ENCODE measurements at regions not wholly inside any gene's neighbourhood (a gene's known extent, or its start where the extent isn't known, plus 50 kb on each side); places are given as distances from the start of the nearest gene placed in this dataset.
"Not testable (repeated sequence)": the region's sequence is repeated elsewhere in the genome, so short reads cannot be mapped to it uniquely, and the experiment has no call there.

DNA sequence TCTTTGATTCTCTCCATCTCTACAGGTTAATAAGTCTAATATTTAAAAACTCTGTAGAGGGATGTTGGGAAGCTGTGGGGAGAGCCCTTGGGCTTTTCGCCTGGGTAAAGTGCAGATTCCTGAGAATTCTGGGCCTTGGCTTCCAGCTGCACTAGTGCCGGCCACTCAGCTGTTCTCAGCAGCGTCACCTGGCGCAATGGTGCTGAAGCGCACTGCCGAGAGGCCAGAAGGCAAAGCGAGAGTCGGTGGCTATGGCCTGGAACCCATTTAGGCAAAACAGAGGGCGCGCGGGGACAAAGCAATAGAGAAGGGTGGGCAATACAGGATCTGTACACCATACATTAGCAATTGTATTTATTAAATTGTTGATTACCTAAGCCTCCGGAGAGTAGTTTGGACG lies 168.7 kb downstream of the FAM72C start:
- H3K36me3 ChIP-seq (ENCODE audit: control insufficient read depth in 3 of 3, insufficient read depth in 2 of 3, low read depth in 1 of 3, low read length in 3 of 3); DNase-seq; H3K27ac ChIP-seq (ENCODE audit: low read depth in 1 of 3, low read length in 2 of 3); H3K4me1 ChIP-seq (ENCODE audit: control insufficient read depth in 3 of 3, insufficient read depth in 2 of 3, low read depth in 1 of 3, low read length in 2 of 3); H3K27me3 ChIP-seq (ENCODE audit: control insufficient read depth in 3 of 3, insufficient read depth in 3 of 3, low read length in 3 of 3); H3K4me3 ChIP-seq (ENCODE audit: low read depth in 1 of 3, low read length in 3 of 3); H3K9me3 ChIP-seq (ENCODE audit: control insufficient read depth in 2 of 2, insufficient read depth in 1 of 2, low read depth in 1 of 2, low read length in 1 of 2); FAIRE-seq: not testable (repeated sequence)
- WGBS, 3 donors: no CpG with 5 or more reads among the region's 13 CpGs

DNA sequence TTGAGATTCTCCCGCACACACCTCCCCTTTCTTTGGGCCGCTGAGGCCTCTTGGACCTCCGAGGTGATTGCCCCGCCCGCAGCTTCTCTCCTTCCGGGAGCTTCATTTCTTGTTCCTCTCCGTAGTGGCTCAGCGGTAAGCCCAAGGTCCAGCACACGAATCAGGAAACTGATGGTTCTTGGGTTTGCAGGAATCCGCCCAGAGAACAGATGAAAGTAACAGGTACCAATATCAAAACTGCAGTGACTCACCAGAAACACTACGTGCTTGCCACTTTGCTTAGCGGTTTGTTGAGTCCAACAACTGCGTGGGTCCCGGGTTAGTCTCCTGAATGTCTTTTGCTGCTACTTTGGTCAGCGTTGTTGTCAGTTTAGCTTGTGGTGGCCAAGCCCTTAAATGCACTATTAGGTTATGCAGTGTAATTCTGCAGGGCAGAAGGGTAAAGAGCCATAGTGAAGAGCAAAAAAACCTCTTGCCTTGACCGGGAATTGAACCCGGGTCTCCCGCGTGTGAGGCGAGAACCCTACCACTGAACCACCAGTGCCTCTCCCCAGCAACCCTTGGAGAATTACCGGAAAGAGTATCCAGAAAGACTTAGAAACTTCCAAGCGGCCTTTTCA lies 172.1 kb downstream of the FAM72C start:
- not testable (repeated sequence) for H3K4me1 ChIP-seq (ENCODE audit: control insufficient read depth in 3 of 3, insufficient read depth in 2 of 3, low read depth in 1 of 3, low read length in 2 of 3)

DNA sequence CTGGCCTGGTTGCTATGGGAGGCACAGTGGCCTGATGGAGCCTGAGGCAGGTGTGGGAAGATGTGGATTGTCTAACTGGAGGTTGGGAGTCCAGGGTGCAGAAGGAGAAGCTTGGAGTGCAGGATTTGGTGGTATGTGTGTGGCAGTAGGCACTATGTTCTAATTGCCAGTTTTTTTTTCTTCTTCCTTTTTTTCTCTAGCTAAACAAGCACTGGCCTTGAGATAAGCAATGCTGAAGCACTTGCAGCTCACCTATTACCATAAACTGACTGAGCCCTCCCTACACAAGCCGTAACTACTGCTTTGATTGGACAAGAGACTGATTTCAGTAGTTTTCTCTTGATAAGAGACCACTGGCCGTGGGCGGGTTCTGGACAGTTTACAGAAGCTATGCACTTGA lies 175.4 kb downstream of the FAM72C start:
- WGBS, 3 donors: no CpG with 5 or more reads among the region's 3 CpGs
- DNase-seq; H3K36me3 ChIP-seq (ENCODE audit: control insufficient read depth in 3 of 3, insufficient read depth in 2 of 3, low read depth in 1 of 3, low read length in 3 of 3); H3K4me3 ChIP-seq (ENCODE audit: low read depth in 1 of 3, low read length in 3 of 3); FAIRE-seq; H3K27ac ChIP-seq (ENCODE audit: low read depth in 1 of 3, low read length in 2 of 3); H3K9me3 ChIP-seq (ENCODE audit: control insufficient read depth in 2 of 2, insufficient read depth in 1 of 2, low read depth in 1 of 2, low read length in 1 of 2); H3K4me1 ChIP-seq (ENCODE audit: control insufficient read depth in 3 of 3, insufficient read depth in 2 of 3, low read depth in 1 of 3, low read length in 2 of 3); H3K27me3 ChIP-seq (ENCODE audit: control insufficient read depth in 3 of 3, insufficient read depth in 3 of 3, low read length in 3 of 3): not testable (repeated sequence)

More for the DNA sequence above, 172.1 kb downstream of the FAM72C start:
- H3K27me3 ChIP-seq (ENCODE audit: control insufficient read depth in 3 of 3, insufficient read depth in 3 of 3, low read length in 3 of 3); DNase-seq; H3K9me3 ChIP-seq (ENCODE audit: control insufficient read depth in 2 of 2, insufficient read depth in 1 of 2, low read depth in 1 of 2, low read length in 1 of 2); H3K27ac ChIP-seq (ENCODE audit: low read depth in 1 of 3, low read length in 2 of 3); H3K36me3 ChIP-seq (ENCODE audit: control insufficient read depth in 3 of 3, insufficient read depth in 2 of 3, low read depth in 1 of 3, low read length in 3 of 3); FAIRE-seq; H3K4me3 ChIP-seq (ENCODE audit: low read depth in 1 of 3, low read length in 3 of 3): not testable (repeated sequence)
- WGBS, 3 donors: no CpG with 5 or more reads among the region's 22 CpGs

DNA sequence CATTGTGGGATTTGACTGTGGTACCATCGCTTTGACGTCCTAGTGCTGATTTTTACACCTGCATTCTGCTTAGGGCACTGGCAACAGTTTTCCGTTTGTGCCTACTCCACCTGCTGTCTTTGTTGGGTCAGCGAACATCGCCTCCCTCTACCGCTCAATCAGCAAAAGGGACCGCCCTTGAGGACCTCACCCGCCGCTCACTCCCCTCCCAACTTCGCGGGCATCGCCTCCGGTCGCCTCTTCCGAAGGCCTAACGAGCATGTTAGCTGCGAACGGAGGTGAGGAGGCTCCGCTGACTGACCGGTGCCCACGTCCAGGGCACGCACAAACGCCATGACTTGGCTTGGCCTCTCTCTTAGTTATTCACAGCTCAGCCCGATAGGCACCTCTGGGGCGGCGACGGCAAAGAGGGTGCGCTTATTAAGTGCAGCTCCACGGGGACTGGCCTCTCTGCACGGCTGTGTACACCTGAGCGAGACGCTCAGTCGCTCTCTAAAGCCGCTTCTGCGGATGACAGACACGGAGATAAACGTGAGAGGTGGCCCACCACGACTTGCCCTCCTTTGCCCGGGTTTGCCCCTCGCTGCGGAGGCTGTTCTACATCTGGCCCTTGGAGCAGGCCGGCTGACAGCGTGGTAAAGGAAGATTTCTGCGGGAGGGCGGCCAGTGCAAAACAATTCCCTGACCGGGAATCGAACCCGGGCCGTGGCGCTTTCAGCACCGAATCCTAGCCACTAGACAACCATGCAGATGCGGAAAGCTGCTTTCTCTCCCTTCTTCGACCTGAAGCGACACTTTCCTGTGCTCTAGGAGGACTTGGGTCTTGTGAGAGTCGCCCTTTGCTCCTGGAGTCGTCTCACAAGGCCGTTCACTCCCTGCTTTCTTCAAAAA lies 179.5 kb downstream of the FAM72C start:
- not testable (repeated sequence) for FAIRE-seq; H3K4me3 ChIP-seq (ENCODE audit: low read depth in 1 of 3, low read length in 3 of 3); DNase-seq; H3K36me3 ChIP-seq (ENCODE audit: control insufficient read depth in 3 of 3, insufficient read depth in 2 of 3, low read depth in 1 of 3, low read length in 3 of 3); H3K27ac ChIP-seq (ENCODE audit: low read depth in 1 of 3, low read length in 2 of 3); H3K9me3 ChIP-seq (ENCODE audit: control insufficient read depth in 2 of 2, insufficient read depth in 1 of 2, low read depth in 1 of 2, low read length in 1 of 2); H3K4me1 ChIP-seq (ENCODE audit: control insufficient read depth in 3 of 3, insufficient read depth in 2 of 3, low read depth in 1 of 3, low read length in 2 of 3); H3K27me3 ChIP-seq (ENCODE audit: control insufficient read depth in 3 of 3, insufficient read depth in 3 of 3, low read length in 3 of 3)
- no CpG with 5 or more reads among the region's 57 CpGs for WGBS, 3 donors

GRCh38 chr1:143786381-143786780 lies 185.4 kb downstream of the FAM72C start:
- H3K27me3 ChIP-seq (ENCODE audit: control insufficient read depth in 3 of 3, insufficient read depth in 3 of 3, low read length in 3 of 3); H3K4me3 ChIP-seq (ENCODE audit: low read depth in 1 of 3, low read length in 3 of 3); H3K9me3 ChIP-seq (ENCODE audit: control insufficient read depth in 2 of 2, insufficient read depth in 1 of 2, low read depth in 1 of 2, low read length in 1 of 2); FAIRE-seq; DNase-seq; H3K27ac ChIP-seq (ENCODE audit: low read depth in 1 of 3, low read length in 2 of 3); H3K36me3 ChIP-seq (ENCODE audit: control insufficient read depth in 3 of 3, insufficient read depth in 2 of 3, low read depth in 1 of 3, low read length in 3 of 3); H3K4me1 ChIP-seq (ENCODE audit: control insufficient read depth in 3 of 3, insufficient read depth in 2 of 3, low read depth in 1 of 3, low read length in 2 of 3): not testable (repeated sequence)
- WGBS, 3 donors: no CpG with 5 or more reads among the region's 3 CpGs

GRCh38 chr1:143785883-143786282 lies 185.9 kb downstream of the FAM72C start:
- H3K4me1 ChIP-seq (ENCODE audit: control insufficient read depth in 3 of 3, insufficient read depth in 2 of 3, low read depth in 1 of 3, low read length in 2 of 3); H3K27me3 ChIP-seq (ENCODE audit: control insufficient read depth in 3 of 3, insufficient read depth in 3 of 3, low read length in 3 of 3); H3K9me3 ChIP-seq (ENCODE audit: control insufficient read depth in 2 of 2, insufficient read depth in 1 of 2, low read depth in 1 of 2, low read length in 1 of 2); H3K4me3 ChIP-seq (ENCODE audit: low read depth in 1 of 3, low read length in 3 of 3); FAIRE-seq; H3K27ac ChIP-seq (ENCODE audit: low read depth in 1 of 3, low read length in 2 of 3); H3K36me3 ChIP-seq (ENCODE audit: control insufficient read depth in 3 of 3, insufficient read depth in 2 of 3, low read depth in 1 of 3, low read length in 3 of 3); DNase-seq: not testable (repeated sequence)
- 80 to 100% (median 94%) methylated on average over 1 to 2 of the region's 7 CpGs for WGBS, 3 donors

DNA sequence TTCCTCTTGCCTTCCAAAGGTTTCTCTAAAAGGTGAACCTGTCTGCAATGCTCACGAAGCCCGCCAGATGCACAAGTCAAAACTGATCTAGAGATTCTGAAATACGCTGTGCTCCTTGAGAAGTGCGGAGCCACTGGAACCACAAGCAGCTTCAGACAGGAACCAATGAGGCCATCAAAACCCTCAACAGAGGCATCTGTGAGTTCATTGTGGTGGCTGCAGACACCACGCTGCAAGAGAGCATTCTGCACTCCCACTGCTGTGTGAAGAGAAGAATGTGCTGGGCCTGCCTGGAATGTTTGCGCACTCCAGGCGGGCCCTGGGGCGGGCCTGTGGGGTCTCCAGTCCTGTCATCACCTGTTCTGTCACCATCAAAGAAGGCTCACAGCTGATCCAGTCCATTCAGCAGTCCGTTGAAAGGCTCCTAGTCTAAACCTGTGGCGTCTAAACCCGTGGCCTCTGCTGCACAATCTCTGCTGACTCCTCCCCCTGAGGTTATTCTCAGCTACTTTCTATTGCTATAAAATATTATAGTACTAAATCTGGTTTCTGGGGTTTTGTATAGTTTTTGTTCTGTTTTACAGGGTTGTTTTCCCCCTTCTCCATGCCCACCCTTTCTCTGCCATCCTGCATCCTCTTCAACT lies 187.4 kb downstream of the FAM72C start:
- WGBS, 3 donors: 77 to 93% (median 91%) methylated on average over 3 to 4 of the region's 11 CpGs
- FAIRE-seq; DNase-seq; H3K27ac ChIP-seq (ENCODE audit: low read depth in 1 of 3, low read length in 2 of 3); H3K36me3 ChIP-seq (ENCODE audit: control insufficient read depth in 3 of 3, insufficient read depth in 2 of 3, low read depth in 1 of 3, low read length in 3 of 3); H3K27me3 ChIP-seq (ENCODE audit: control insufficient read depth in 3 of 3, insufficient read depth in 3 of 3, low read length in 3 of 3); H3K4me3 ChIP-seq (ENCODE audit: low read depth in 1 of 3, low read length in 3 of 3); H3K9me3 ChIP-seq (ENCODE audit: control insufficient read depth in 2 of 2, insufficient read depth in 1 of 2, low read depth in 1 of 2, low read length in 1 of 2); H3K4me1 ChIP-seq (ENCODE audit: control insufficient read depth in 3 of 3, insufficient read depth in 2 of 3, low read depth in 1 of 3, low read length in 2 of 3): not testable (repeated sequence)

- not testable (repeated sequence) for FAIRE-seq; H3K9me3 ChIP-seq (ENCODE audit: control insufficient read depth in 2 of 2, insufficient read depth in 1 of 2, low read depth in 1 of 2, low read length in 1 of 2); H3K4me1 ChIP-seq (ENCODE audit: control insufficient read depth in 3 of 3, insufficient read depth in 2 of 3, low read depth in 1 of 3, low read length in 2 of 3); H3K4me3 ChIP-seq (ENCODE audit: low read depth in 1 of 3, low read length in 3 of 3); H3K27me3 ChIP-seq (ENCODE audit: control insufficient read depth in 3 of 3, insufficient read depth in 3 of 3, low read length in 3 of 3); DNase-seq; H3K27ac ChIP-seq (ENCODE audit: low read depth in 1 of 3, low read length in 2 of 3); H3K36me3 ChIP-seq (ENCODE audit: control insufficient read depth in 3 of 3, insufficient read depth in 2 of 3, low read depth in 1 of 3, low read length in 3 of 3)
- WGBS, 3 donors: no CpG with 5 or more reads among the region's 1 CpG
Observed at GRCh38 chr1:143778178-143778577, 193.6 kb downstream of the FAM72C start.
